22Rv1 (cell line): ENCODE measurements at regions not wholly inside any gene's neighbourhood (a gene's known extent, or its start where the extent isn't known, plus 50 kb on each side); places are given as distances from the start of the nearest gene placed in this dataset.

ENCODE experiments used
- CTCF ChIP-seq: fragments of 450-650 bp; IDR thresholded peaks from 2 replicates; pipeline ENCODE4 v1.5.1; 2017; ENCODE audit warnings: mild to moderate bottlenecking
- ZFX ChIP-seq: fragments of 450-650 bp; IDR thresholded peaks from 2 replicates; pipeline ENCODE4 v1.6.1; 2017; ENCODE audit warnings: antibody characterized with exemption, borderline replicate concordance

DNA sequence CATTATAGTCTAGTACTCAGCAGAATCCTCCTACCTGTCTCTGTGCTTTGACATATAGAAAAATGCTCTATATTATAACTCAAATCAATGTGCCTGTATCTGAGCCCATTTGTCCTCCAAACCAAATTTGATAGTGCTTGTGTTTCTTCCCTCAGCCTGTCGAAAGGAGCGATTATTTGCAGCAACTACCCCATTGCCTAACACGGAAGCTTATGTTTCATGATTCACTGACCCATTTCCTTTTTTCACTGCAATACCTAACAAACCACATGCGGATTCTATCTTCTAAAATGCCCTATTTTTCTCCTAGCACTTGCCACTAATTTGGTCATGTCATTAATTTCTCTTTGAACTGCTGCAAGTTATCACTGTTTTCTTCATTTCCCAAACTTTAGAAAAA lies 1220.6 kb upstream of the CADM2 start:
- TF ChIP-seq CTCF = no peak
- TF ChIP-seq ZFX = no peak
